Esophagus muscularis mucosa (tissue), 4 donors: ENCODE measurements at regions not wholly inside any gene's neighbourhood (a gene's known extent, or its start where the extent isn't known, plus 50 kb on each side); places are given as distances from the start of the nearest gene placed in this dataset.

ENCODE experiments used
- CTCF ChIP-seq, 3 experiments: fragments of 200-600 bp in 2 of 3; fragments of 450-650 bp in 1 of 3; sonication (generic) in 2 of 3; IDR thresholded peaks; one replicate each; pipeline ENCODE4 v1.5.1; 2017 to 2019; ENCODE audit warnings: antibody characterized with exemption in 3 of 3, mild to moderate bottlenecking in 2 of 3, moderate library complexity in 1 of 3
- EP300 ChIP-seq: sonication (generic); formaldehyde crosslinking; IDR thresholded peaks from one replicate; pipeline ENCODE4 v1.6.1; 2017; ENCODE audit warnings: antibody characterized with exemption
- POLR2A ChIP-seq: fragments of 450-650 bp; IDR thresholded peaks from one replicate; pipeline ENCODE4 v1.6.1; 2017; ENCODE audit warnings: antibody characterized with exemption, moderate library complexity, mild to moderate bottlenecking, low read depth
- POLR2AphosphoS5 ChIP-seq, 2 donors: sonication (generic); formaldehyde crosslinking; IDR thresholded peaks; one replicate each; pipeline ENCODE4 v1.6.1; 2017; ENCODE audit warnings: antibody characterized with exemption in 2 of 2

DNA sequence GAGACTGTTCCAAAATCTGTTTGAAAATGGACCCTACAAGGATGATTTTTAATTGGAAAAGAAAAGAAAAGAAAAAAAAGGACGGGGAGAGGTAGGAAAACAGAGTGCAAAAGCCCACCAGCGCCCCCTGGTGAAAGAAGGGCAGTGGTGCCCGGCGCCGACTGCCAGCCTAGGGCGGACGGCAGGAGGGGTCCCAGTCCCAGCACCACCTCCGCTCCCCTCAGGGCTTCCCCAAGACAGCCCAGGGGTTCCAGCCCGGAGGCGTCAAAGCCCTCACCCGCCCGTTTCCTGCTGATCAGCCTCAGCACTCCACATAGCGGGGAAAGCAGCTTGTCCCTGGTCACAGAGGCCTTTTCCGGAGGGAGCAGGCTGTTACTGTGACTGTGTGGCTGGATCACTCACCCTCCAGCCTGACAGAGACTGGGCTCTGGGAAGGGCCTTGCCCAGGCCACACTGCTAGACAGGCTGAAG is 213.9 kb downstream of the TFCP2L1 start:
- no peak for TF ChIP-seq EP300
- peak; percentile 86 to 96 (median 94) for TF ChIP-seq CTCF (IDR thresholded peaks at IDR 0.05)
- TF ChIP-seq POLR2AphosphoS5 (IDR thresholded peaks at IDR 0.05): no peak
- TF ChIP-seq POLR2A: no peak
